ENCODE measurements at regions not wholly inside any gene's neighbourhood (a gene's known extent, or its start where the extent isn't known, plus 50 kb on each side); places are given as distances from the start of the nearest gene placed in this dataset.

- 78 to 79% methylated on average over 2 of the region's 2 CpGs for WGBS, 2 donors
- no peaks in the 10 kb centered on the region for H3K36me3 ChIP-seq (ENCODE audit: control insufficient read depth in 4 of 4, insufficient read depth in 4 of 4, low read length in 4 of 4)
- TF ChIP-seq, protein P1, sequence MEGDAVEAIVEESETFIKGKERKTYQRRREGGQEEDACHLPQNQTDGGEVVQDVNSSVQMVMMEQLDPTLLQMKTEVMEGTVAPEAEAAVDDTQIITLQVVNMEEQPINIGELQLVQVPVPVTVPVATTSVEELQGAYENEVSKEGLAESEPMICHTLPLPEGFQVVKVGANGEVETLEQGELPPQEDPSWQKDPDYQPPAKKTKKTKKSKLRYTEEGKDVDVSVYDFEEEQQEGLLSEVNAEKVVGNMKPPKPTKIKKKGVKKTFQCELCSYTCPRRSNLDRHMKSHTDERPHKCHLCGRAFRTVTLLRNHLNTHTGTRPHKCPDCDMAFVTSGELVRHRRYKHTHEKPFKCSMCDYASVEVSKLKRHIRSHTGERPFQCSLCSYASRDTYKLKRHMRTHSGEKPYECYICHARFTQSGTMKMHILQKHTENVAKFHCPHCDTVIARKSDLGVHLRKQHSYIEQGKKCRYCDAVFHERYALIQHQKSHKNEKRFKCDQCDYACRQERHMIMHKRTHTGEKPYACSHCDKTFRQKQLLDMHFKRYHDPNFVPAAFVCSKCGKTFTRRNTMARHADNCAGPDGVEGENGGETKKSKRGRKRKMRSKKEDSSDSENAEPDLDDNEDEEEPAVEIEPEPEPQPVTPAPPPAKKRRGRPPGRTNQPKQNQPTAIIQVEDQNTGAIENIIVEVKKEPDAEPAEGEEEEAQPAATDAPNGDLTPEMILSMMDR (IDR thresholded peaks at IDR 0.05; ENCODE audit: control extremely low read depth, extremely low read depth), result no peak
- H3K27ac ChIP-seq (ENCODE audit: low read depth in 1 of 2, low read length in 1 of 2), result no peak overlapping the region
- no peaks in the 10 kb centered on the region for H3K4me1 ChIP-seq (ENCODE audit: control insufficient read depth in 5 of 5, insufficient read depth in 5 of 5, low read length in 5 of 5)
- H3K27me3 ChIP-seq (ENCODE audit: control insufficient read depth in 3 of 3, insufficient read depth in 3 of 3, low read length in 2 of 3), result no peaks in the 10 kb centered on the region
- no peak overlapping the region for H3K9ac ChIP-seq (ENCODE audit: insufficient read depth in 1 of 2, low read length in 2 of 2)
- ATAC-seq (ENCODE audit: insufficient read depth, low FRiP score) (no peak), DNase-seq (peak in 1 of 3 donors; percentile 12)
- no peak overlapping the region for H3K4me3 ChIP-seq
- H3K9me3 ChIP-seq (ENCODE audit: control insufficient read depth in 4 of 4, insufficient read depth in 3 of 4, low read length in 3 of 4), result peaks cover 0 to 2% (median 0%) of the 10 kb centered on the region in 4 donors
Measured at GRCh38 chr11:80144897-80145594, 704.2 kb upstream of the TENM4 start.

- WGBS, 2 donors, result 31 to 44% methylated on average over 3 of the region's 3 CpGs
- no peak for ATAC-seq (ENCODE audit: insufficient read depth, low FRiP score)
- Histone ChIP-seq H3K9ac (ENCODE audit: insufficient read depth in 1 of 2, low read length in 2 of 2) (no peak overlapping the region), H3K27ac (ENCODE audit: low read depth in 1 of 2, low read length in 1 of 2) (no peak overlapping the region), H3K27me3 (ENCODE audit: control insufficient read depth in 3 of 3, insufficient read depth in 3 of 3, low read length in 2 of 3) (no peaks in the 10 kb centered on the region), H3K4me1 (ENCODE audit: control insufficient read depth in 5 of 5, insufficient read depth in 5 of 5, low read length in 5 of 5) (no peaks in the 10 kb centered on the region), H3K36me3 (ENCODE audit: control insufficient read depth in 4 of 4, insufficient read depth in 4 of 4, low read length in 4 of 4) (no peaks in the 10 kb centered on the region), H3K9me3 (ENCODE audit: control insufficient read depth in 4 of 4, insufficient read depth in 3 of 4, low read length in 3 of 4) (peaks cover 0 to 2% (median 0%) of the 10 kb centered on the region in 4 donors), H3K4me3 (no peak overlapping the region)
- TF ChIP-seq, protein P1 (IDR thresholded peaks at IDR 0.05; ENCODE audit: control extremely low read depth, extremely low read depth), result no peak
- DNase-seq, result peak in 1 of 3 donors; percentile 10
Measured at GRCh38 chr11:80136991-80137390, 696.2 kb upstream of the TENM4 start.

- no peak overlapping the region for H3K9ac ChIP-seq (ENCODE audit: insufficient read depth in 1 of 2, low read length in 2 of 2)
- no peak for DNase-seq
Measured at GRCh38 chr11:80129396-80129795, 688.6 kb upstream of the TENM4 start.

More at GRCh38 chr11:80129396-80129795, 688.6 kb upstream of the TENM4 start:
- ATAC-seq (ENCODE audit: insufficient read depth, low FRiP score), result no peak
- no peak overlapping the region for H3K4me3 ChIP-seq
- no peaks in the 10 kb centered on the region for H3K9me3 ChIP-seq (ENCODE audit: control insufficient read depth in 4 of 4, insufficient read depth in 3 of 4, low read length in 3 of 4)
- H3K4me1 ChIP-seq (ENCODE audit: control insufficient read depth in 5 of 5, insufficient read depth in 5 of 5, low read length in 5 of 5), result no peaks in the 10 kb centered on the region
- no peak overlapping the region for H3K27ac ChIP-seq (ENCODE audit: low read depth in 1 of 2, low read length in 1 of 2)
- no peaks in the 10 kb centered on the region for H3K36me3 ChIP-seq (ENCODE audit: control insufficient read depth in 4 of 4, insufficient read depth in 4 of 4, low read length in 4 of 4)
- TF ChIP-seq, protein P1 (IDR thresholded peaks at IDR 0.05; ENCODE audit: control extremely low read depth, extremely low read depth), result no peak
- H3K27me3 ChIP-seq (ENCODE audit: control insufficient read depth in 3 of 3, insufficient read depth in 3 of 3, low read length in 2 of 3), result no peaks in the 10 kb centered on the region

Measured in lung (tissue), 11 donors.